LNCaP clone FGC (cell line): ENCODE measurements at regions not wholly inside any gene's neighbourhood (a gene's known extent, or its start where the extent isn't known, plus 50 kb on each side); places are given as distances from the start of the nearest gene placed in this dataset.

Experiments used
- DNase-seq: peaks from one replicate; pipeline ENCODE4 v3.0.0-alpha.2; 2011; ENCODE audit warnings: low read depth
- H3K4me3 ChIP-seq: 2 replicates; pipeline ENCODE4 v1.5.1; 2011; ENCODE audit warnings: mild to moderate bottlenecking, low read depth, low read length, control low read depth
- CTCF ChIP-seq: IDR thresholded peaks from 2 replicates; pipeline ENCODE4 v1.5.1; 2012; ENCODE audit warnings: mild to moderate bottlenecking; ENCODE audit not compliant: control insufficient read depth, insufficient read depth; ENCODE audit errors: extremely low read depth

DNA sequence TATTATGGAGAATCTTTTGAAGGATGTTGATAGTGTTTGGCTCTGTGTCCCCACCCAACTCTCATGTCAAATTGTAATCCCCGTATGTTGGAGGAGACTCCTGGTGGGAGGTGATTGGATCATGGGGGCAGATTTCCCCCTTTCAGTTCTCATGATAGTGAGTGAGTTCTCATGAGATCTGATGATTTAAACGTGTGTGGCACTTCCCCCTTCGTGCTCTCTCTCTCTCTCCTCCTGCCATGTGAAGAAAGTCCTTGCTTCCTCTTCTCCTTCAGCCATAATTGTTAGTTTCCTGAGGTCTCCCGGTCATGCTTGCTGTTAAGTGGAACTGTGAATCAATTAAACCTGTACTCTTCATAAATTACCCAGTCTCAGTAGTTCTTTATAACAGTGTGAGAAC lies 166.1 kb upstream of the NUDT6 start:
- no peak overlapping the region for H3K4me3 ChIP-seq
- no peak for TF ChIP-seq CTCF
- DNase-seq = no peak

DNA sequence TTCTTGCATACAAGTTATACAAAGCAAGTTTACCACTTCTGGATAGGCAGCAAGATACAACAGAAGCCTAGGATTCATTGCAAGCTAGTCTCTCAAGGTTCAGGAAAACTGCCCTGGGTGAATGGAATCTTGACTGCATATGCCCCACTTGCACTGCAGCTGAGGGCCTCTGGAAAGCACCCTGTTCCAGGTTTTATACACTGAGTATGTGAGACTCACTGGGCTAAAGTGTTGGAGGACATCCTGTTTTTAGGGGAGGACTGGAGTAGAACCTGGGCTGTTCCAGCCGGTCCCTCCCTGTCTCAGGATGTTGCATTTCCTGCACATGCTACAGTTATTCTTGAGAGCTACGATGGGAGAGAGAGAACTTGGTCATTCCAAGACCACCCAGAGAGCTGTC lies 168.5 kb upstream of the NUDT6 start:
- no peak for DNase-seq
- TF ChIP-seq CTCF = no peak
- no peak overlapping the region for H3K4me3 ChIP-seq

GRCh38 chr4:123092586-123092985 lies 170.2 kb upstream of the NUDT6 start:
- no peak for DNase-seq
- no peak for TF ChIP-seq CTCF
- no peak overlapping the region for H3K4me3 ChIP-seq

GRCh38 chr4:123093236-123093635 lies 170.8 kb upstream of the NUDT6 start:
- no peak for DNase-seq
- no peak for TF ChIP-seq CTCF
- no peak overlapping the region for H3K4me3 ChIP-seq

GRCh38 chr4:123096038-123096437 lies 173.6 kb upstream of the NUDT6 start:
- peak; percentile 30; the same call in 1 of the 2 replicates for TF ChIP-seq CTCF
- H3K4me3 ChIP-seq = no peak overlapping the region
- DNase-seq = no peak

- DNase-seq = no peak
- peak; percentile 57 for TF ChIP-seq CTCF
- no peak overlapping the region for H3K4me3 ChIP-seq
Observed at GRCh38 chr4:123102897-123103471, 180.6 kb upstream of the NUDT6 start.

GRCh38 chr4:123104310-123105025 lies 182.1 kb upstream of the NUDT6 start:
- DNase-seq = no peak
- H3K4me3 ChIP-seq = no peak overlapping the region
- TF ChIP-seq CTCF = no peak
